Amygdala (tissue), 56 donors: ENCODE measurements at regions not wholly inside any gene's neighbourhood (a gene's known extent, or its start where the extent isn't known, plus 50 kb on each side); places are given as distances from the start of the nearest gene placed in this dataset.

Experiments
- DNase-seq, 56 donors: peaks; one replicate each; lab custom pipeline; 2025; lab: John Stamatoyannopoulos, UW

GRCh38 chr1:70866542-70867264 is 180.9 kb downstream of the PTGER3 start:
- no peak for DNase-seq

- no peak for DNase-seq
Measured at GRCh38 chr1:70871790-70872189, 175.8 kb downstream of the PTGER3 start.

GRCh38 chr1:70874063-70874462 is 173.6 kb downstream of the PTGER3 start:
- peak in 1 of 56 donors; percentile 5 for DNase-seq

- no peak for DNase-seq
Measured at GRCh38 chr1:70874818-70875217, 172.8 kb downstream of the PTGER3 start.

- no peak for DNase-seq
Measured at GRCh38 chr1:70877343-70877742, 170.3 kb downstream of the PTGER3 start.

GRCh38 chr1:70887936-70888335 is 159.7 kb downstream of the PTGER3 start:
- DNase-seq = peak in 2 of 56 donors; percentile 3 to 4

- DNase-seq = no peak
Measured at GRCh38 chr1:70888722-70889121, 158.9 kb downstream of the PTGER3 start.

- DNase-seq = no peak
Measured at GRCh38 chr1:70890408-70890807, 157.2 kb downstream of the PTGER3 start.

GRCh38 chr1:70891051-70891843 is 156.4 kb downstream of the PTGER3 start:
- no peak for DNase-seq

- no peak for DNase-seq
Measured at GRCh38 chr1:70892140-70892539, 155.5 kb downstream of the PTGER3 start.

GRCh38 chr1:70892930-70893329 is 154.7 kb downstream of the PTGER3 start:
- DNase-seq = no peak

- no peak for DNase-seq
Measured at GRCh38 chr1:70893381-70893780, 154.2 kb downstream of the PTGER3 start.

GRCh38 chr1:70895531-70895930 is 152.1 kb downstream of the PTGER3 start:
- DNase-seq = no peak

GRCh38 chr1:70896224-70896623 is 151.4 kb downstream of the PTGER3 start:
- no peak for DNase-seq

- no peak for DNase-seq
Measured at GRCh38 chr1:70897273-70897672, 150.3 kb downstream of the PTGER3 start.

- DNase-seq = no peak
Measured at GRCh38 chr1:70899735-70900134, 147.9 kb downstream of the PTGER3 start.

GRCh38 chr1:70902211-70902610 is 145.4 kb downstream of the PTGER3 start:
- DNase-seq = no peak

- no peak for DNase-seq
Measured at GRCh38 chr1:70906800-70907199, 140.8 kb downstream of the PTGER3 start.

- no peak for DNase-seq
Measured at GRCh38 chr1:70907563-70908310, 139.9 kb downstream of the PTGER3 start.

GRCh38 chr1:70909262-70909822 is 138.3 kb downstream of the PTGER3 start:
- no peak for DNase-seq

- DNase-seq = no peak
Measured at GRCh38 chr1:70910013-70910412, 137.6 kb downstream of the PTGER3 start.
